ENCODE measurements at regions not wholly inside any gene's neighbourhood (a gene's known extent, or its start where the extent isn't known, plus 50 kb on each side); places are given as distances from the start of the nearest gene placed in this dataset.
"Not testable (repeated sequence)": the region's sequence is repeated elsewhere in the genome, so short reads cannot be mapped to it uniquely, and the experiment has no call there.

DNA sequence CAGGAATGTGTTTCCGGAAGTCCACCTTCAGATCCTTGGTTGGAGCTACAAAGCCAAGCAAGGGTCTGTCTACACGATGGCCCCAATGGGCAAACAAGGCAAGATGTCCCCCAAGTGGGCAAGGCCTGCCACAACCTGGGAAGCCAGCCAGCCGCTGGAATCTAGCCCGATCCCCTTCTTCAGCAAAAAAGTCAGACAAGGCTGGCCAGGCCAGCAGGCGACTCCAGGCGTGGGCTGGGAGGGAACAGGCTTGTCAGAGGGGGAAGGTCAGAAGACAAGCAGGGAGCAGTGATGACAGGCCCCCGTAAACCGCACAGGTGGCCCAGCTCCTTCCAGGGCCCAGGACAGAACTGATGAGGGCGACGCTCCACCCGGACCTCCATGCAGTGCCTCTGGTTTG, 69.7 kb upstream of the WASF3 start:
- H3K36me3 Mint-ChIP-seq (ENCODE audit: low read depth), result no peaks in the 10 kb centered on the region
- TF ChIP-seq, protein P1, sequence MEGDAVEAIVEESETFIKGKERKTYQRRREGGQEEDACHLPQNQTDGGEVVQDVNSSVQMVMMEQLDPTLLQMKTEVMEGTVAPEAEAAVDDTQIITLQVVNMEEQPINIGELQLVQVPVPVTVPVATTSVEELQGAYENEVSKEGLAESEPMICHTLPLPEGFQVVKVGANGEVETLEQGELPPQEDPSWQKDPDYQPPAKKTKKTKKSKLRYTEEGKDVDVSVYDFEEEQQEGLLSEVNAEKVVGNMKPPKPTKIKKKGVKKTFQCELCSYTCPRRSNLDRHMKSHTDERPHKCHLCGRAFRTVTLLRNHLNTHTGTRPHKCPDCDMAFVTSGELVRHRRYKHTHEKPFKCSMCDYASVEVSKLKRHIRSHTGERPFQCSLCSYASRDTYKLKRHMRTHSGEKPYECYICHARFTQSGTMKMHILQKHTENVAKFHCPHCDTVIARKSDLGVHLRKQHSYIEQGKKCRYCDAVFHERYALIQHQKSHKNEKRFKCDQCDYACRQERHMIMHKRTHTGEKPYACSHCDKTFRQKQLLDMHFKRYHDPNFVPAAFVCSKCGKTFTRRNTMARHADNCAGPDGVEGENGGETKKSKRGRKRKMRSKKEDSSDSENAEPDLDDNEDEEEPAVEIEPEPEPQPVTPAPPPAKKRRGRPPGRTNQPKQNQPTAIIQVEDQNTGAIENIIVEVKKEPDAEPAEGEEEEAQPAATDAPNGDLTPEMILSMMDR (IDR thresholded peaks at IDR 0.05), result no peak
- no peak overlapping the region for H3K27ac Mint-ChIP-seq (ENCODE audit: unreplicated experiment)
- H3K4me3 Mint-ChIP-seq (ENCODE audit: unreplicated experiment), result no peak overlapping the region
- H3K4me1 Mint-ChIP-seq (ENCODE audit: low read depth), result no peaks in the 10 kb centered on the region
- peaks cover 6% of the 10 kb centered on the region for H3K27me3 Mint-ChIP-seq (ENCODE audit: low read depth)
- H3K9me3 Mint-ChIP-seq (ENCODE audit: low read depth), result no peaks in the 10 kb centered on the region
- no peak for DNase-seq (ENCODE audit: low spot score)

DNA sequence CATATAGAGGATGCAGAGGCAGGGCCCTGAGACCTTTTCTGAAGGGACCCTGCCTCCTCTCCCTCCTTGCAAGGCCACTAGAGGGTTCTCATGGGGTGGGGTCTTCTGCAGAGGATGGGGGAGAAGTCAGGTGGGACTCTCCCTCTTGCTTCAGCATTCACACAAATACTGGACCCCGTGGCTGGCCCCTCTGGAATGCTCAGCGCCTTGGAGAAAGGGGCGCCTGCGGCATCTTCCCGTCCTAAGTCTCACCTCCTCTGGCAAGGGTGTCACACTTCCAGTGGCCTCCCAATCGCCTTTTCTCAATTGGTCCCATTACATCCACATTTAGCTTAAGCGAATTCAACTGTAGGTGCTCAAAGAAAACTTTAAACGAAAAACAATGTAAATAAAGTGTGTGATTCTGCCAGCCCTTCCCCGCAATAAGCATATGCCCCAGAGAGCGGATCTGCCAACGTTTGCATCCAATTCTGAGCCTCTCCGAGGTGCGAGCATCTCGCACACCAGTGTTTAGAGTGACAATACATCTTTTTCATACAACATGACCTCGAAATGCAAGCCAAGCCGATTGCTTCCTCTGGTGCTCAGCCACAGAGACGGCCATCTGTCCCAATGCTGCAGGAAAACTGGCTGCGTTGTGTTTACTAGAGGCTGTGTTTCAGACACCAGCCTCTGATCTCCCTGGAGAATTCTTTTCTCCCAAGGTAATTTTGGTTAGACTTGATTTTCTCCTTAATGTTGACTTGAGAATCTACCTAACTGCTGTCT, 69.1 kb upstream of the WASF3 start:
- no peaks in the 10 kb centered on the region for H3K36me3 Mint-ChIP-seq (ENCODE audit: low read depth)
- DNase-seq (ENCODE audit: low spot score), result no peak
- H3K4me3 Mint-ChIP-seq (ENCODE audit: unreplicated experiment), result no peak overlapping the region
- TF ChIP-seq, protein P1 (IDR thresholded peaks at IDR 0.05), result no peak
- H3K27ac Mint-ChIP-seq (ENCODE audit: unreplicated experiment), result no peak overlapping the region
- peaks cover 6% of the 10 kb centered on the region for H3K27me3 Mint-ChIP-seq (ENCODE audit: low read depth)
- H3K4me1 Mint-ChIP-seq (ENCODE audit: low read depth), result no peaks in the 10 kb centered on the region
- H3K9me3 Mint-ChIP-seq (ENCODE audit: low read depth), result no peaks in the 10 kb centered on the region

DNA sequence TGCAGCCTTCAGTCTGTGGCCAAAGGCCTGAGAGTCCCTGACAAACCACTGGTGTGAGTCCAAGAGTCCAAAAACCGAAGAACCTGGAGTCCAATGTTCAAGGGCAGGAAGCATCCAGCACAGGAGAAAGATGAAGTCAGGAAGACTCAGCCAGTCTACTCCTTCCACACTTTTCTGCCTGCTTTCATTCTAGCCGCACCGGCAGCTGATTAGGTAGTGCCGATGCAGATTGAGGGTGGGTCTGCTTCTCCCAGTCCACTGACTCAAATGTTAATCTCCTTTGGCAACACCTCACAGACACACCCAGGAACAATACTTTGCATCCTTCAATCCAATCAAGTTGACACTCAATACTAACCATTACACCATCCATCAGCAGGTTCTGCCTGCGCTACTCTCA, 65.2 kb upstream of the WASF3 start:
- not testable (repeated sequence) for H3K36me3 Mint-ChIP-seq (ENCODE audit: low read depth); H3K9me3 Mint-ChIP-seq (ENCODE audit: low read depth); DNase-seq (ENCODE audit: low spot score); H3K4me3 Mint-ChIP-seq (ENCODE audit: unreplicated experiment); H3K27ac Mint-ChIP-seq (ENCODE audit: unreplicated experiment); H3K27me3 Mint-ChIP-seq (ENCODE audit: low read depth)
- peaks cover 18% of the 10 kb centered on the region for H3K4me1 Mint-ChIP-seq (ENCODE audit: low read depth)

DNA sequence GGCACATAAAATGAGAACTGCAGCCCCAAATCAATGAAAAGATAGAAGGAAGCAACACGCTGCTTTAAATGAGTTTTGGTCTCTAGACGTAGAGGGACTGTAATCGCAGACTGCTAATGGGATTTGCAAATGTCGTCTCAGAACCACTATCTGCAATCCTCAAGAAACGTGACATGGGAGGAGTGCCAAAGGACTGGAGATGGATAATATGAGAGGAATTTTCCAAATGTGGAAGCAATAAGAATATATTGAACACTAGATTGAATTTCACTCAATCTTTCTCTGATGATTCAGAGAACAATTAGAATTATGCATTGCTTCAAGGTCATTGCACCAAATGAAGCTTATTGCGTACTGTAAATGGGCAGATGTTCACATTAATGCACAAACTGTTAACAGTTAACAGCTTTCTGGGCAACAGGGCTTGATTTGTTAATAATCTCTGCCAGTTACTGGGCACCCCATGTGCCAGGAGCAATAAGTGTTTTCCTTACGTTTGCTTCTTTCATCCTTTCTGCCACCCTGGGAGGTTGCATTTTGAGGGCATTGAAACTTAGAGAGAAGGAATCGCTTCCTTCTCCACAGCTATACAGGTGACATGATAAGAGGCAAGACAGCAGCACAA, 62.8 kb upstream of the WASF3 start:
- Mint-ChIP-seq H3K27me3 (ENCODE audit: low read depth) (peaks cover 4% of the 10 kb centered on the region), H3K4me1 (ENCODE audit: low read depth) (peaks cover 41% of the 10 kb centered on the region), H3K36me3 (ENCODE audit: low read depth) (no peaks in the 10 kb centered on the region), H3K4me3 (ENCODE audit: unreplicated experiment) (no peak overlapping the region), H3K9me3 (ENCODE audit: low read depth) (no peaks in the 10 kb centered on the region), H3K27ac (ENCODE audit: unreplicated experiment) (no peak overlapping the region)
- DNase-seq (ENCODE audit: low spot score), result no peak
- TF ChIP-seq, protein P1 (IDR thresholded peaks at IDR 0.05), result no peak

DNA sequence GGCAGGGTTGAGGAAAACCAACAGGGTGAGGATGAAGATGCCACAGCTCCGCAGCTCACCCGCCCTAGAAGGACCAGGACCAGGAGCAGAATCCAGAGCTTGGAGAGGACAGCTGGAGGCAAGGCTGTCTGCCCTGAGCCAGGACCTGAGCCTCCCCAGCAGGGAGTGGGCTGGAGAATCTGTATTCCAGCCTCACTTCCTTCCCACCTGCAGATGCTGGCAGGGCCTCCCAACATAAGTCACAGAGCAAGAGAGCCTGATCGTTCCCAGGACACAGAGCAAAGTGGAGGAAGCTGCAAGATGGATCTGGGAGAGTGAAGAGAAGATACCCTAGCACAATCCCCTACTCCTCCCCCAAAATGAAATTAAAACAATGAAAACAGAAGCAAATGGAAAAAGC, 61.7 kb upstream of the WASF3 start:
- no peak for DNase-seq (ENCODE audit: low spot score)
- Mint-ChIP-seq H3K36me3 (ENCODE audit: low read depth) (no peaks in the 10 kb centered on the region), H3K4me3 (ENCODE audit: unreplicated experiment) (no peak overlapping the region), H3K27ac (ENCODE audit: unreplicated experiment) (no peak overlapping the region), H3K27me3 (ENCODE audit: low read depth) (no peaks in the 10 kb centered on the region), H3K9me3 (ENCODE audit: low read depth) (no peaks in the 10 kb centered on the region), H3K4me1 (ENCODE audit: low read depth) (peaks cover 41% of the 10 kb centered on the region)
- TF ChIP-seq, protein P1 (IDR thresholded peaks at IDR 0.05), result no peak
